ENCODE measurements at regions not wholly inside any gene's neighbourhood (a gene's known extent, or its start where the extent isn't known, plus 50 kb on each side); places are given as distances from the start of the nearest gene placed in this dataset.
A peak's percentile ranks its signal among the peaks of the same experiment; 100 is the strongest.
"Not testable (repeated sequence)": the region's sequence is repeated elsewhere in the genome, so short reads cannot be mapped to it uniquely, and the experiment has no call there.

DNA sequence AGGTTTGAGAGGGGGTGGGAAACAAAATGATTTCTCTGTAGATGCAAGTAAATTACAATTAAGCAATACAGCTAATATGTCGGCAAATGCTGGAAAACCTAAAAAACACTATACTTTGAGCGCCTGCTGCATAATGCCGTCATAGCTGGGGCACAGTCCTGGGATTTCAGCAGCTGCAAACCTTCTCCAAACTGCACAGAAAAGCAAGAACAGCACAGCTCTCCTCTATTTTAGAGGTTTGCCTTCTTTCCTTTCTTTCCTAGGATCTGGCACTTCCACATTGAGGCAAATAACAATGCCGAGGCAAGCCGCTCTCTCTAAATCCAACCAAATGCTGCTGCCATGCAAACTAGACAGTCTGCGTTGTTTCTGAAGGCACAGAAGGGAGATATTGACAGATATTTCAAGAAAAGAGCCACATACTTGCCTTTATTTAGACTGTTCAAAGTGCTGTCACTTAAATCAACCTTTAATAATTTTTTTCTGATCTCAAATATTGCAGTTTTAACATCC, 287.1 kb upstream of the G2E3 start:
- DNase-seq: no peak

- no peak for DNase-seq
These were observed 285.8 kb upstream of the G2E3 start for GRCh38 chr14:30272848-30273832.

DNA sequence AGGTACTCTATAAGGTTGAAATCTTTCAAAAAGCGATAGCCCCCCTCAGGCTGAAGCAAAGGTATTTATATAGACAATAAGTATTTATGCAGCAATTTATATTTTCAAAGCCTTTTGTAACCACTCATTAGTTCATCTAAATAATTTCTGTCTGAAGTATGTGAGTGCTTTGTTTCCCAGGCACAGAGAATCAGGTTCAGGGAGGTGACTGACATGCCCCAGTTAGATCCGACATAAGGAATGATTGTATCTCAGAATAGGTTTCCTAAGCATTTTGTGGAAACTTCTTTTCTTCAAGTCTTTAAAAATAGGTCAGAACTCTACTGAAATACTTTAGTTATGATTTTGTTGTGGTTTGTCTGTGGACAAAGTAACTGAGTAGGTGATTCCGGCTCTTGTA, 283.4 kb upstream of the G2E3 start:
- no peak for DNase-seq

GRCh38 chr14:30277268-30277667, 281.7 kb upstream of the G2E3 start:
- no peak for DNase-seq

GRCh38 chr14:30278856-30279255, 280.1 kb upstream of the G2E3 start:
- DNase-seq: not testable (repeated sequence)

GRCh38 chr14:30283822-30284446, 275.0 kb upstream of the G2E3 start:
- peak; percentile 29 for DNase-seq

DNA sequence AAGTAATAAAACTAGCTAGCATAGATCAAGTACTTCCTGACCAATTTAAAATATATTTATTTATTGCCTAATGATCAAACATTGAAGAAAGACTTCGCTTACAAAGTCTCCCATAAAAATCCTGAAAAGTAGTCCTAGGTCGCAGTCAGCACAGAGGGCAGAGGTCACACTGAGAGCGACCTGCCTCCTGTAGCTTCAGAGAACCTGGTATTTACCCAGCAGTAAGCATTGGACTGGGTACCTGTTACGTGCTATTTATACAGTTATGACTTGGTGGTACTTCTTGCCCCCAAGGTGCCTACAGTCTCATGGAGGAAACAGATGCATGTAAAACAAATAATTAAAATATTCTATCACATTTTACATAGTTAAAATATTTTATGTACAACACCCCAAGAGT, 274.1 kb upstream of the G2E3 start:
- no peak for DNase-seq

DNA sequence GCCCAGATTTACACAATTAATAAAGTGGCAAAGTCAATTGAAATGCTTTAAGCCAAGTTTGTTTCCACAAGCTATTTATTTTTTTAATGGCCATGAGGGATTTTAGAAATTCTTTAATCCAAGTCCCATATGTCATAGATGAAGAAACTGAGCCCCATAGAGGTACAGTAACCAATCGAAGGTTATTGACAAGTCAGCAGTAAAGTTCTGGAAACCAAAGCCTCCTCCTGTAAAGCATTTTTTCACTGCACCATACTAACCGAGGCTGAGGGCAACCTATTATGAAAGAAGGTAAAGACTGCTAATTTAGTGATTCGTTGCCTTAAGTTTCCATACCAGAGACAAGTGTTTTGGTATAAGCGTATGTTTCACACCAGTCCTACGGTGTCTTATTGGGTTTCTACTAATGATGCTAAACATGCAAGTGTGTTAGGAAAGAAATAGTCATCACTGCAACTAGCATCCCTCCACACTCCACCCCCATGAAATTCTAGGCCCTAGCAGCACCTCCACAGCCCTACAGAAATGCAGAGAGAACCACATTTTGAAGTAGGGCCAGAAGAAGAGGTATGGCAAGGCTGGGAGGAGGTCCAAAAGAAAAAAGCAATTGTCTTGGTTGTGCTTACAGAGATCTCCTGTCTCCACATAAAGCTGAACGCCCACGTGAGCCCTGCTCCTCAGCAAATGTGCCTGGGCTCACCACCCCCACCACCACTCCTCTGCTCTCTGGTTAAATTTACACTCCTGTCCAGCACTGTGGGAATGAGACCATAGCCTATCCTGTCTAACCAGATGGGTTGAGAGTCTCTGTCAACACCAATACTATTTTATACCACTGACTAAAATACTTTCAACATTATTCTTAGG, 271.1 kb upstream of the G2E3 start:
- DNase-seq: no peak

GRCh38 chr14:30290001-30290400, 269.0 kb upstream of the G2E3 start:
- DNase-seq: no peak

GRCh38 chr14:30291216-30291615, 267.7 kb upstream of the G2E3 start:
- DNase-seq: no peak

DNA sequence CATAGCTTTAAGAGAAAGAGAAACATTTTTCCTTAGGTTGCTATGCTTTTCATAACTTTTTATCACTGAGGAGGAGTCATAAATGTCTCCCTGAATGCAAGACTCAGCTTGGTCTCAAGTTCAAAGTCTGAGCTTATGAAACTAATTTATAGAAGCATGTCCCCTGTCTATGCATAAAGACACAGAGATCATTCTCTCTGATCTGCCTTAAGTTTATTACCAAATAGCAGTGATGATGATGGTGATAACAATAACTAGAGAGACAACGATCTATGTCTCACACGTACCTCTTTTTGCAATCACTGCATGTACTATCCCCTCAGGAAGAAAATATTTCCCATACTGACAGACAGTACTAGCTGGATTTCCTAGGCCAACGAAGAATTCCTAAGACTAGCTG, 266.4 kb upstream of the G2E3 start:
- DNase-seq: no peak

- DNase-seq: no peak
These were observed 263.0 kb upstream of the G2E3 start for GRCh38 chr14:30295980-30296379.

- DNase-seq: no peak
These were observed 262.0 kb upstream of the G2E3 start for GRCh38 chr14:30296931-30297405.

GRCh38 chr14:30297876-30298795, 260.8 kb upstream of the G2E3 start:
- DNase-seq: no peak

- no peak for DNase-seq
These were observed 259.0 kb upstream of the G2E3 start for GRCh38 chr14:30299915-30300314.

DNA sequence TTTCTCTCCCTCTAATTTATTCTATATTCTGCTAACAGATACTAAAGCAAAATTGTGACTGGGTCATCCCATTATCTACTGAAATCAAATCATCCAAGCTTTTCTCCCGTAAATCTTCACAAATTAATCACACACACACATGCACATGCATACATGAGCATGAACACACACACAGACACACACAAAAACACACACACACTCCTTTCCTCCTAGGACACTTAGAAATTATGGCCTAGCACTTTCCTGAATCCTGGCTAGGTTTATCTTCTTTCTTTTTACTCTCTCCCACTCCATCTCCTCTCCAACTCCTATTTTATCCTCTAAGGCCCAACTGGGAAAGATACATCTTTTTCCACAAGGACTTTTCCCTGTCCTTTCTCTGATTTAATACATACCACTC, 255.6 kb upstream of the G2E3 start:
- DNase-seq: no peak

DNA sequence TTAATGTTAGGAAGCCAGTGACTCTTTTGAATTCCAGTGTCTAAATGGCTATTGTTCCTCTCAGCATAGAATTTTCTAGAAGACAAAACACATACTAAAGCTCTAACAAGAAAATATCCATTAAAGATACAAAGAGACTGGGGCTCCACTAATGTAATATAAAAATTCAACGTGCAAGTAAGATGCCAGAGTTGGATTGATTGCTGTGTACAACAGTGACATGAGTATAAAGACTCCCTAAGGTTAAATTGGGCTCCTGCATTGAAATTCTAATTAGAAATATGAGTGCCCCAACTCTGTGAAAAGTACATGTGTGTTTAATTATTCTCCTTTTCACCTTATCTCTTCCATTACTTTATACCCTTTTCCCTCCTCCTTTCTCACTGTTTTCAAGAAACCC, 253.6 kb upstream of the G2E3 start:
- no peak for DNase-seq

DNA sequence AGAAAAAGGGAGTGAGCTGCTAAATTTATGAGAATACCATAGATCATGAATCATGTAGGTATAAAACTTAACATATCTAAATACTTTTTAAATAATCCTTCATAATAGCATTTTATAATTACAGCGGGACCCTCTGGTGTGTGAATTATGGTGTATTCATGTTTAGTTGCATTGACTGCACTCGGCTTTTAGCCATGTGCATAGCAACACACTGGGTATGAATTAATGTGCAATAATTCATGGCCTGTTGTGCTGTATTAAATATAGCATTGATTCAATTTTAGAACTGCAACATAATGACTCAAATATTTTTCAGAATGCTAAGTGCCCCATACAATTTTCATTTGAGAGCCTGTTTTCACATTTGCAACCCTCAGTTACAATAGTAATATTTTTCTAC, 249.6 kb upstream of the G2E3 start:
- DNase-seq: no peak

DNA sequence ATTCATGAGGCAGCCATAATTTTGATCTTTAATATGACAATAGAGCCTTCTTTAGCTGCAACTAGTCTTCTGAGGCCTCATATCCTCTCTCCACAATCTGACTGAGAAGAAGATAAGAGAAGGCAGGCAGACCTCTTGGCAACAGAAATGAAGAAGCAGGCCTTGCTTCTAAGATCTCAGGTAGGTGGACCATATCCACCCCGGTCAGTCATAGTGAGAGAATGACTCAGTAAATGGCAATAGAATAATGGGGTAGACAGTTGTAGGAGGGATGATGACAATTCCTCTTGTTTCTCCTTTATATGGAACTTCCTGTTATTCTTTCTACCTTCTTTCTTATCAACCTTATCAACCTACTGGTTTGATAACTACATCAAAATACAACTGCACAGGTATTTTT, 246.7 kb upstream of the G2E3 start:
- no peak for DNase-seq

DNA sequence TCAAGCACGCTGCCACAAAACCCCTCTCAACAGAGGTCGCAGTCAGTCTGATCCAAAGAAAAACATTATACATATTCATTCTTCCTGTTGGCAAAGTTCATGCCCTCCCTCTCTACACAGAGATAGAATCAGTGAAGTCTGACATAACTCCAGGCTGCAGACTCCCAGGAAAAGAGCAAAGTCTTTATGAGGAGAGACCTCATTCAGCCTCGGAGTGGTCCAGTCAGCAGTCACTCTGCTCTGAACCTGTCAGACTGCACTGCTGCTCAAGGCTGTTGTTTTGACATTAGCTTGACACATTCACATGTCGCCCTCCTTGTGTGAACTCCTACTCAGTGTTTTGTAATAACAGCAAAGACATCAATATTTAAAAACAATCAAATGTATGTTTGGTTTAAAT, 241.2 kb upstream of the G2E3 start:
- DNase-seq: no peak

DNA sequence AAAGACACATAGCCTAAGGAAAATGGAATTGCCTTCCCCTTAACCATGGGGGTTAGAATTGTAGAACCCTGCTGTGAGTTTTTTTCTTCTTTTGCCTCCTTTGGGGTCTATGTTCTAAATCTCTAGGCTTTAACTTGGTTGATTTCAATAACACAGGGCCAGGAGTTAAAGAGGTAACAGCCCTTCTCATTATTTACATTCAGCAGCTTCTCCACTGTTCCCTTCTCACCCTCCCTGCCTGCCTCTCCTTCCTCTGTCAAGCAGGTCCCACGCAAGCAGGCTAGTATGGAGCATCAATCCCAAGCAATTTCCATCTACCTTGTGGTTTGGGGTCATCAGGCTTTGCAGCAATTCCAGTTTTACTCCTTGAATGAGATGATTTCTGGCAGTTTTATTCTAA, 236.1 kb upstream of the G2E3 start:
- DNase-seq: no peak

DNA sequence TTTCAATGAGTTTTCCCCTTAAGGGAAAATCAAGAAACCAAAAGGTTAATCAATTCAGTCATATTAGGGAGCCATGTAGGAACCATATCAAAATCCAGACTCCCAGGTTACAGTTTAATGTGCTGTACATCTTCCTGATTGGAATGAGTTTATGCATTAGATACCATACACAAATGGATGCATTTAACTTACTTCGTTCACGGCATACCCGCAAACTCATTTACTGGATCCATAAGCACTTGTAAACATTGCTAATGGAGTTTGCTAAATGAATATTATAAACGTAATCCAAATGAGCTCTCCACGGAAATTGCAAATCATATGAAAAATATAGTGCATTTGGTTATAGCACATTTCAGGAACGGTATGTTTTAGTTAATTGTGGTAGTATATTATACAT, 228.9 kb upstream of the G2E3 start:
- no peak for DNase-seq

All from stimulated activated CD8-positive, alpha-beta memory T cell treated with anti-CD3 and anti-CD28 coated beads, Interleukin-4, amount 100 ng/mL, for 48 hours (primary cell).